WTC11 (cell line): ENCODE measurements at regions not wholly inside any gene's neighbourhood (a gene's known extent, or its start where the extent isn't known, plus 50 kb on each side); places are given as distances from the start of the nearest gene placed in this dataset.
A peak's percentile ranks its signal among the peaks of the same experiment; 100 is the strongest.
"Not testable (repeated sequence)": the region's sequence is repeated elsewhere in the genome, so short reads cannot be mapped to it uniquely, and the experiment has no call there.

Experiments
- ATAC-seq: fragments of 200-7000 bp; cut with Tn5 transposase; 2 replicates; pipeline ENCODE4 v1.10.0; 2021; ENCODE audit warnings: mild to moderate bottlenecking, moderate library complexity
- CTCF ChIA-PET: fragments of 300-600 bp; sonication (Branson Sonifier 250); formaldehyde crosslinking; loops from one replicate; lab custom pipeline; 2021; ENCODE audit warnings: antibody characterized with exemption; lab: Charles Lee
- POLR2A ChIA-PET: fragments of 350-600 bp; sonication (Branson Sonifier 250); formaldehyde crosslinking; loops from one replicate; lab custom pipeline; 2021; ENCODE audit warnings: antibody characterized with exemption; lab: Charles Lee
- DNase-seq: peaks from one replicate; pipeline ENCODE4 v3.0.0; 2021; ENCODE audit warnings: low spot score
- H3K27ac Mint-ChIP-seq: 2 replicates; pipeline ENCODE4 v1.8.0; 2021; ENCODE audit warnings: mixed read lengths
- H3K27me3 Mint-ChIP-seq: 2 replicates; pipeline ENCODE4 v1.8.0; 2021; ENCODE audit warnings: low read depth, mild to moderate bottlenecking, moderate library complexity, mixed read lengths
- H3K36me3 Mint-ChIP-seq: 2 replicates; pipeline ENCODE4 v1.8.0; 2021; ENCODE audit warnings: mixed read lengths
- H3K4me1 Mint-ChIP-seq: 2 replicates; pipeline ENCODE4 v1.8.0; 2022; ENCODE audit warnings: mixed read lengths
- H3K4me3 Mint-ChIP-seq: 2 replicates; pipeline ENCODE4 v1.8.0; 2021; ENCODE audit warnings: mild to moderate bottlenecking, moderate library complexity, mixed read lengths
- H3K9me3 Mint-ChIP-seq: 2 replicates; pipeline ENCODE4 v1.8.0; 2021; ENCODE audit warnings: mixed read lengths
- ARID4B ChIP-seq: sonication (generic); formaldehyde crosslinking; IDR thresholded peaks from 2 replicates; pipeline ENCODE4 v1.8.0; 2023; ENCODE audit warnings: missing genetic modification reagents, mild to moderate bottlenecking, borderline replicate concordance
- ATF1 ChIP-seq: sonication (generic); formaldehyde crosslinking; IDR thresholded peaks from 2 replicates; pipeline ENCODE4 v1.8.1; 2023; ENCODE audit warnings: mild to moderate bottlenecking, moderate library complexity, missing genetic modification reagents
- ATF3 ChIP-seq: sonication (generic); formaldehyde crosslinking; conservative IDR thresholded peaks from 2 replicates; pipeline ENCODE4 v1.8.1; 2022; ENCODE audit warnings: mild to moderate bottlenecking, missing genetic modification reagents
- CREB1 ChIP-seq: sonication (generic); formaldehyde crosslinking; IDR thresholded peaks from 2 replicates; pipeline ENCODE4 v1.8.0; 2023; ENCODE audit warnings: mild to moderate bottlenecking, missing genetic modification reagents
- GABPB1 ChIP-seq: sonication (generic); formaldehyde crosslinking; IDR thresholded peaks from 2 replicates; pipeline ENCODE4 v1.8.1; 2023; ENCODE audit warnings: mild to moderate bottlenecking, missing genetic modification reagents
- GRHL2 ChIP-seq: fragments of 250-450 bp; sonication (Bioruptor Pico); IDR thresholded peaks from 2 replicates; pipeline ENCODE4 v1.8.0; 2022; ENCODE audit warnings: mild to moderate bottlenecking, moderate library complexity; ENCODE audit not compliant: insufficient replicate concordance, severe bottlenecking
- GTF2I ChIP-seq: fragments of 250-450 bp; sonication (Bioruptor Pico); conservative IDR thresholded peaks from 2 replicates; pipeline ENCODE4 v1.4.0; 2021; ENCODE audit warnings: mild to moderate bottlenecking
- HMGXB4 ChIP-seq: sonication (generic); formaldehyde crosslinking; IDR thresholded peaks from 2 replicates; pipeline ENCODE4 v1.8.1; 2023; ENCODE audit warnings: mild to moderate bottlenecking, moderate library complexity, missing genetic modification reagents
- NFYB ChIP-seq: sonication (generic); formaldehyde crosslinking; conservative IDR thresholded peaks from 2 replicates; pipeline ENCODE4 v1.8.0; 2022; ENCODE audit warnings: low read depth, missing genetic modification reagents
- NR3C1 ChIP-seq: sonication (generic); formaldehyde crosslinking; conservative IDR thresholded peaks from 2 replicates; pipeline ENCODE4 v1.8.1; 2023; ENCODE audit warnings: low read depth, mild to moderate bottlenecking, missing genetic modification reagents
- RELA ChIP-seq: sonication (generic); formaldehyde crosslinking; IDR thresholded peaks from 2 replicates; pipeline ENCODE4 v1.8.1; 2022; ENCODE audit warnings: missing genetic modification reagents, mild to moderate bottlenecking, borderline replicate concordance
- STAT6 ChIP-seq: sonication (generic); formaldehyde crosslinking; conservative IDR thresholded peaks from 2 replicates; pipeline ENCODE4 v1.8.1; 2023; ENCODE audit warnings: mild to moderate bottlenecking, low read depth, missing genetic modification reagents, moderate library complexity
- TCF7 ChIP-seq: sonication (generic); formaldehyde crosslinking; IDR thresholded peaks from 2 replicates; pipeline ENCODE4 v1.8.0; 2022; ENCODE audit warnings: mild to moderate bottlenecking, low read depth, missing genetic modification reagents, moderate library complexity
- USF1 ChIP-seq: sonication (generic); formaldehyde crosslinking; IDR thresholded peaks from 2 replicates; pipeline ENCODE4 v1.8.0; 2022; ENCODE audit warnings: mild to moderate bottlenecking, missing genetic modification reagents
- ZBTB43 ChIP-seq: sonication (generic); formaldehyde crosslinking; IDR thresholded peaks from 2 replicates; pipeline ENCODE4 v1.8.1; 2023; ENCODE audit warnings: mild to moderate bottlenecking, missing genetic modification reagents
- ZNF121 ChIP-seq: sonication (generic); formaldehyde crosslinking; IDR thresholded peaks from 2 replicates; pipeline ENCODE4 v1.8.0; 2023; ENCODE audit warnings: missing genetic modification reagents
- ZNF232 ChIP-seq: sonication (generic); formaldehyde crosslinking; IDR thresholded peaks from 2 replicates; pipeline ENCODE4 v1.8.0; 2022; ENCODE audit warnings: mild to moderate bottlenecking, missing genetic modification reagents
- ZNF396 ChIP-seq: fragments of 250-450 bp; sonication (Bioruptor Pico); IDR thresholded peaks from 2 replicates; pipeline ENCODE4 v1.8.0; 2021; ENCODE audit warnings: mild to moderate bottlenecking, moderate library complexity, borderline replicate concordance

GRCh38 chr2:41207578-41207977 is 755.7 kb upstream of the SLC8A1 start:
- ATAC-seq (no peak), DNase-seq (no peak)
- Mint-ChIP-seq H3K4me1 (peaks cover 8% of the 10 kb centered on the region), H3K9me3 (peaks cover 11% of the 10 kb centered on the region; the same call in 1 of the 2 replicates), H3K27ac (no peak overlapping the region), H3K27me3 (no peaks in the 10 kb centered on the region), H3K36me3 (no peaks in the 10 kb centered on the region), H3K4me3 (no peak overlapping the region)
- ChIA-PET CTCF (no interaction called here), POLR2A (no interaction called here)
- no peak for TF ChIP-seq ARID4B (CRISPR knock-in tag)
- no peak for TF ChIP-seq CREB1 (CRISPR knock-in tag)
- TF ChIP-seq ZNF396 (CRISPR knock-in tag), result no peak
- TF ChIP-seq RELA, result no peak

- H3K27ac Mint-ChIP-seq, DNase-seq, H3K36me3 Mint-ChIP-seq, POLR2A ChIA-PET, H3K27me3 Mint-ChIP-seq, H3K4me3 Mint-ChIP-seq, CTCF ChIA-PET, H3K4me1 Mint-ChIP-seq, ATAC-seq: not testable (repeated sequence)
- peaks cover 11% of the 10 kb centered on the region; the same call in 1 of the 2 replicates for H3K9me3 Mint-ChIP-seq
Measured at GRCh38 chr2:41210030-41210429, 758.1 kb upstream of the SLC8A1 start.

- CTCF ChIA-PET, result no interaction called here
Measured at GRCh38 chr2:41216978-41217377, 765.1 kb upstream of the SLC8A1 start.

GRCh38 chr2:41222593-41222992 is 770.7 kb upstream of the SLC8A1 start:
- ChIA-PET POLR2A (no interaction called here), CTCF (no interaction called here)
- Mint-ChIP-seq H3K27me3 (no peaks in the 10 kb centered on the region), H3K9me3 (peaks cover 11% of the 10 kb centered on the region; the same call in 1 of the 2 replicates), H3K36me3 (no peaks in the 10 kb centered on the region), H3K4me3 (no peak overlapping the region), H3K27ac (no peak overlapping the region), H3K4me1 (no peaks in the 10 kb centered on the region)
- peak; percentile 66 for ATAC-seq
- peak; percentile 19 for DNase-seq
- TF ChIP-seq GRHL2 (CRISPR knock-in tag) (no peak), STAT6 (CRISPR knock-in tag) (no peak), NFYB (CRISPR knock-in tag) (no peak), NR3C1 (CRISPR knock-in tag) (no peak), ATF1 (no peak), ZBTB43 (CRISPR knock-in tag) (no peak)

More at GRCh38 chr2:41216978-41217377, 765.1 kb upstream of the SLC8A1 start:
- no peak overlapping the region for H3K4me3 Mint-ChIP-seq
- H3K27ac Mint-ChIP-seq, result no peak overlapping the region
- ATAC-seq, result no peak
- no peak for DNase-seq
- H3K36me3 Mint-ChIP-seq, result no peaks in the 10 kb centered on the region; the same call in 1 of the 2 replicates
- TF ChIP-seq ATF1 (no peak), TCF7 (CRISPR knock-in tag) (no peak), HMGXB4 (CRISPR knock-in tag) (no peak), ATF3 (CRISPR knock-in tag) (no peak), ZNF232 (CRISPR knock-in tag) (no peak), GTF2I (no peak), ZNF121 (CRISPR knock-in tag) (no peak), GABPB1 (CRISPR knock-in tag) (no peak), USF1 (CRISPR knock-in tag) (no peak)
- TF ChIP-seq, all 79 proteins: peak for 0
- H3K27me3 Mint-ChIP-seq, result no peaks in the 10 kb centered on the region
- POLR2A ChIA-PET, result no interaction called here
- H3K4me1 Mint-ChIP-seq, result no peaks in the 10 kb centered on the region
- H3K9me3 Mint-ChIP-seq, result peaks cover 4% of the 10 kb centered on the region
